Mesodermal cell (in vitro differentiated cells): ENCODE measurements at regions not wholly inside any gene's neighbourhood (a gene's known extent, or its start where the extent isn't known, plus 50 kb on each side); places are given as distances from the start of the nearest gene placed in this dataset.

Source experiments
- H3K27ac ChIP-seq: 2 replicates; pipeline ENCODE4 v1.7.0; 2013; ENCODE audit warnings: mild to moderate bottlenecking, low read depth, low read length, moderate library complexity; ENCODE audit not compliant: severe bottlenecking
- H3K36me3 ChIP-seq: 2 replicates; pipeline ENCODE4 v1.7.1; 2013; ENCODE audit warnings: mild to moderate bottlenecking, low read length, moderate library complexity; ENCODE audit not compliant: control insufficient read depth, insufficient read depth
- H3K4me1 ChIP-seq: one replicate; pipeline ENCODE4 v1.7.1; 2013; ENCODE audit warnings: mild to moderate bottlenecking, low read length; ENCODE audit not compliant: insufficient read depth, control insufficient read depth, poor library complexity, severe bottlenecking
- H3K4me3 ChIP-seq: 2 replicates; pipeline ENCODE4 v1.7.0; 2013; ENCODE audit warnings: low read length, control low read depth, mild to moderate bottlenecking; ENCODE audit not compliant: insufficient read depth, poor library complexity, severe bottlenecking; ENCODE audit errors: extremely low read depth
- H3K9me3 ChIP-seq: 2 replicates; pipeline ENCODE4 v1.7.1; 2013; ENCODE audit warnings: mild to moderate bottlenecking, low read length, moderate library complexity; ENCODE audit not compliant: control insufficient read depth
- WGBS, 2 experiments: methylation state at CpG; one replicate each; pipeline ENCODE4 v1.1.5; 2013; ENCODE audit warnings: missing lambda C conversion rate in 2 of 2; ENCODE audit not compliant: insufficient coverage in 2 of 2; 5-methylcytosine and 5-hydroxymethylcytosine counted together

DNA sequence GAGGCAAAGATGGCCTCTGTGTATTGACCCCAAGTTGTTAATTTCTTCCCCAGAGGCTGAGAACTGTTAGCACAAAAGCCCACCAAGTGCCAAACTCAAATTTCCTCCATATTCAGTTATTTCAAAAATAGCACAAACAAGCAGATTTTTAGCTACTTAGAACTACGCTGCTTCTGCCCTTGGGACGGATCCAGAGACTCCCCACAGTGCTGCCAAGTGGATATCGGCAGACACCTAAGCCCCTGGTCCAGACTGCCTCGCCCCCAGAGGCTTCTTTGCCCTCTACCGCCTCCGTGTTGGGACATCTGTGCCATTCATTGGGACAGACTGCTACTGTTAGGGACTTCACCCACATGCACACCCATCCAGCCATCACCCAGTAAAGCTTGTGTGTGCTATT, 188.3 kb downstream of the POSTN start:
- WGBS, 2 experiments: 88 to 94% methylated on average over 6 of the region's 6 CpGs
- H3K9me3 ChIP-seq: no peaks in the 10 kb centered on the region

DNA sequence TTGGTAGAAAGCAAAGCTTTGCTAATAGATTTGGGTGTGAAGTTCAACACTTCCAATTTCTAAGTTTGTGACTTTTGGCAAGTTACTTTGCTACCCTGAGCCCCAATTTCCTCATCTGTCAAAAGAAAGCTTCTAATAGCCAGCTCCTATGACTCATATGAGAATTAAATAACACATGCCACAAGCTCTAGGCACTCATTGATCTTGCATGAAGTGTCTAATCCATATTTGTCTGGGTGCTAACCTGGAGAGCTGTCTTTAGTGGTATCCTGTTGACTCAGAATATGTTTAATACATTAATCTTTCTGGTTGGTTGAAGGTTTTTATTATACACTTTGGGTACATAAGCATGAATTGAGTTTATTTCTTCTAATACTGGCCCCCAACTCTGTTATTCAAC, 188.8 kb downstream of the POSTN start:
- Histone ChIP-seq H3K4me1 (peaks cover 5% of the 10 kb centered on the region), H3K9me3 (no peaks in the 10 kb centered on the region), H3K4me3 (no peak overlapping the region), H3K36me3 (no peaks in the 10 kb centered on the region), H3K27ac (no peak overlapping the region)

More for the DNA sequence above, 188.3 kb downstream of the POSTN start:
- H3K4me1 ChIP-seq: peaks cover 5% of the 10 kb centered on the region
- no peak overlapping the region for H3K4me3 ChIP-seq
- no peak overlapping the region for H3K27ac ChIP-seq
- H3K36me3 ChIP-seq: no peaks in the 10 kb centered on the region

DNA sequence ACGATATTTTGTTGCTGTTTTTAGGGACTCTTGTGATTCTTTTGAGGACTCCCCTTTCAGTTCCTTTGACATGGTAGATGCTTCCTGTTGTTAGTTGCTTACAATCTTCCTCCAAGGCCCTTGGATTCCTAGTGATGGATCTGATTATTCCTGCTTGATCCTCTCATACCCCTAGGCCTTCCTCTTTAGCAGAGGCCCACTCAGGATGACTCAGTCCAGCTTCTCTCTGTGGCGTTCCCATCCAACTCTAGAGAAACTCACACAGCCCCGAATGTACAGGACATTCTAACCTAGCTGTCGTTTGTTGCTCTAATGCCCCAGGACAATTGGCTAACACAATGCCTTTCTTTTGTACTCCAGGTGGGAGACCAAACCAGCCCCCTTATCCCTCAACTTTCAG, 191.4 kb downstream of the POSTN start:
- H3K9me3 ChIP-seq: no peaks in the 10 kb centered on the region
- H3K4me3 ChIP-seq: no peak overlapping the region
- H3K4me1 ChIP-seq: peaks cover 5% of the 10 kb centered on the region
- no peaks in the 10 kb centered on the region for H3K36me3 ChIP-seq
- no peak overlapping the region for H3K27ac ChIP-seq
- 84 to 100% methylated on average over 3 of the region's 4 CpGs for whole genome bisulfite sequencing, 2 experiments

- WGBS, 2 experiments: 100% methylated on average over 1 of the region's 1 CpG; no CpG with 5 or more reads in 1 of the 2 experiments
Measured at GRCh38 chr13:37406031-37406430, 192.5 kb downstream of the POSTN start.

DNA sequence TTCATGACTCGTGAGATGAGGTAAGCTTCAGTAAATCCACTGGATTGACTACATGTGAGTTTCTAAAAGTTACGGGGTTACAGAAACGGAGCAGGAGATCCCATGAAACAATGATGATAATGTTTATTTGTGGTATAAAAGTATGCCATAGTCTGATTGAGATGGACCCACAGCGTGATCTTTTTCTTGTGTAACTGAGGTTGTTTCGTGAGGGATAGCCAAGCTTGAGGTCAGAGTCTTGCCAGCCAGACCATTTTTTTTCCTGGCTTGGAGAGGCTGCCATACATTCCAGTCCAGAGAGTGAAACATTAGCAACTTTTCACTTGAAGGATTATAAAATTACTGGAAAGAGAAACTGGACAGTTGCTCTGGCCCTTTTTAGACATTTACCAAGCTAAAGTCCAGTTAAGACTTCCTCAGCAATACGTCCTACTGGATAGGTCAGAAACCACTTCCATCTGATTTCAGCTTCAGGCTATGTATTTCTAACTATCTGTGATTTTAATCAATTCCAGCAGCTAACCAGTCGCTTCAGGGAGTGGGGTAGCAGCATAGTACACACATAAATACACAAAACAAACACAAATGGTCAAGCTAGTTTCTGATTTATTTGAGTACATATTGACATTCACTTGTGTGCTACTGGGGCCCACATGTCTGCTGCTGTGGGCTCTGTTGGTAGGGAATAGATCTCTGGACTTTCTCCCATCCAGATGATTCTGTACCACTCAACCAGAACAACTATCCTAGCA, 194.6 kb downstream of the POSTN start:
- 83 to 89% methylated on average over 5 to 6 of the region's 7 CpGs for WGBS, 2 experiments
- Histone ChIP-seq H3K27ac (no peak overlapping the region), H3K4me3 (no peak overlapping the region), H3K9me3 (no peaks in the 10 kb centered on the region), H3K36me3 (no peaks in the 10 kb centered on the region), H3K4me1 (no peaks in the 10 kb centered on the region)

More at GRCh38 chr13:37406031-37406430, 192.5 kb downstream of the POSTN start:
- peaks cover 5% of the 10 kb centered on the region for H3K4me1 ChIP-seq
- no peak overlapping the region for H3K4me3 ChIP-seq
- no peaks in the 10 kb centered on the region for H3K9me3 ChIP-seq
- no peaks in the 10 kb centered on the region for H3K36me3 ChIP-seq
- H3K27ac ChIP-seq: no peak overlapping the region

DNA sequence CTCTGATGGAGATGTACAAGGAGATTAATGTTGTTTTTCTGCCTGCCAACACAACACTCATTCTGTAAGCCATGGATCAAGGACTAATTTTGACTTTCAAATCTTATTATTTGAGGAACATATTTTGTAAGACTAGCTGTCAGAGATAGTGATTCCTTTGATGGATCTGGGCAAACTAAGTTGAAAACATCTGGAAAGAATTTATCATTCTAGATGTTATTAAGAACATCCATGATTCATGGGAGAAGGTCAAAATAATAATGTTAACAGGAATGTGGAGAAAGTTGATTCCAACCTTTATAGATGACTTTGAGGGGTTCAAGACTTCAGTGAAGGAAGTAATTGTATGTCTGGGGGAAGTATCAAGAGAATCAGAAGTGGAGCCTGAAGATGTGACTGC, 196.8 kb downstream of the POSTN start:
- no peaks in the 10 kb centered on the region for H3K9me3 ChIP-seq
- no peaks in the 10 kb centered on the region for H3K4me1 ChIP-seq
- no peaks in the 10 kb centered on the region for H3K36me3 ChIP-seq
- no peak overlapping the region for H3K27ac ChIP-seq
- no peak overlapping the region for H3K4me3 ChIP-seq

- H3K4me3 ChIP-seq: no peak overlapping the region
- no peaks in the 10 kb centered on the region for H3K4me1 ChIP-seq
- peaks cover 5% of the 10 kb centered on the region for H3K9me3 ChIP-seq
- no peaks in the 10 kb centered on the region for H3K36me3 ChIP-seq
- 94 to 96% methylated on average over 3 of the region's 3 CpGs for WGBS, 2 experiments
- no peak overlapping the region for H3K27ac ChIP-seq
Measured at GRCh38 chr13:37397535-37397934, 201.0 kb downstream of the POSTN start.

DNA sequence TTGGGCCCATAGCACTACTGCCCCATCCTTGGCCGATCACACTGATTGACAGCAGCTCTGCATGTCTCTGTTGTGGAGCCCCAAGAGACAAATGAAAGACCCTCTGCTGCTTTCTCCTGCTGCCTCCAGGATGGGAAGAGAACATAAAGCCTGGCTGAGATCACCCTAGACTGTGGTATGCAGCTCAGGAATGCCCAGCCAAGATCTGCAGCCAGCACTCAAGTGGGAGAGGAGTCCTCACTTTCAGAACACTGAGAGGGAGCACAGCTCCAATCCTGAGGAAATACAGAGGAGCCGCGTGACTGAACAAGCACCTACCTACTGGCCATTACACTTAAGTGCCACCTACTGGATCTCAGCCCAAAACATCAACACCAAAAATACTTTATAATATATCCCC, 203.0 kb downstream of the POSTN start:
- H3K36me3 ChIP-seq: no peaks in the 10 kb centered on the region
- no peak overlapping the region for H3K27ac ChIP-seq
- H3K4me1 ChIP-seq: no peaks in the 10 kb centered on the region
- peaks cover 5% of the 10 kb centered on the region for H3K9me3 ChIP-seq
- WGBS, 2 experiments: 64 to 85% methylated on average over 3 of the region's 3 CpGs
- H3K4me3 ChIP-seq: no peak overlapping the region

- H3K4me1 ChIP-seq: no peaks in the 10 kb centered on the region
- WGBS, 2 experiments: 80 to 94% methylated on average over 3 of the region's 3 CpGs
- H3K36me3 ChIP-seq: no peaks in the 10 kb centered on the region
- H3K27ac ChIP-seq: no peak overlapping the region
- peaks cover 5% of the 10 kb centered on the region for H3K9me3 ChIP-seq
- H3K4me3 ChIP-seq: no peak overlapping the region
Measured at GRCh38 chr13:37392389-37392788, 206.2 kb downstream of the POSTN start.

- no peak overlapping the region for H3K27ac ChIP-seq
- H3K9me3 ChIP-seq: no peaks in the 10 kb centered on the region
- H3K4me3 ChIP-seq: no peak overlapping the region
- no peaks in the 10 kb centered on the region for H3K36me3 ChIP-seq
- H3K4me1 ChIP-seq: no peaks in the 10 kb centered on the region
- 83 to 89% methylated on average over 1 to 2 of the region's 4 CpGs for WGBS, 2 experiments
Measured at GRCh38 chr13:37390735-37391134, 207.8 kb downstream of the POSTN start.

DNA sequence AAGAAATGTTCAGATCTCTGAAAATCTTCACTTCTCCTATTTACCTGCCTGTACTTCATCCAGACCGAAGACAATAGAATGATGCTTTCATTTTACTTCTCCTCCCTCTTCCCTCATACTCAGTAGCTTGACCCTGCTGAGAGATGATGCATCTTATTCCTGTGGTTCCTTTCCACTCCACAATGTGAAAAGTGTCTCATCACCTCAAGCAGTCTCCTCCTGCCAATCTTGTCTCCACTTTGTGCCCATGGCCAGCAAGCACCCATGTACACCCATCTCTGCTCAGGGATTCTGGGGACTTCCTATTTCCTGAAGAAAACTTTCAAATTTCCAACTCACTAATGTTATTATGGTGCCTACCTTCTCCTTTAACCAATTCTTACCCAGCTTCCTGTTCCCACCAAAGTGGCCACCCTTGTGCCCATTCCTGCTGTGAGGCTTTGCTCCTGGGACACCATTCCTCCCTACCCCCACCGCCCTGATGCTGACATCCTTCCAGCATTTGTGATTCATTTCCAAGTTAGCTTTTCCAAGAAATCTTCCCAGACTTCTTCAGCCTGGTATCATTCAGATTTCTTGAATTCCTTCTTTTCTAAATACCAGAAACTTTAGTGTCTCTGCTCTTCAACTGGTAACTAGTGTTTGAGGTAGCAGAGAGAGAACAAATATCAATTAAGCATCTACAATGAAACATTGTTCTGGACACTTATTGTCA, 212.5 kb downstream of the POSTN start:
- H3K36me3 ChIP-seq: no peaks in the 10 kb centered on the region
- 70% methylated on average over 2 of the region's 2 CpGs; no CpG with 5 or more reads in 1 of the 2 experiments for WGBS, 2 experiments

More for the DNA sequence above, 212.5 kb downstream of the POSTN start:
- no peaks in the 10 kb centered on the region for H3K4me1 ChIP-seq
- no peak overlapping the region for H3K4me3 ChIP-seq
- no peaks in the 10 kb centered on the region for H3K9me3 ChIP-seq
- no peak overlapping the region for H3K27ac ChIP-seq
